DOHH2 (cell line): ENCODE measurements at regions not wholly inside any gene's neighbourhood (a gene's known extent, or its start where the extent isn't known, plus 50 kb on each side); places are given as distances from the start of the nearest gene placed in this dataset.

ENCODE experiments used
- H3F3A ChIP-seq: fragments of 200-600 bp; sonication (generic), shearing (Covaris generic); 2 replicates; pipeline ENCODE4 v1.6.0; 2016; ENCODE audit warnings: antibody characterized with exemption, mild to moderate bottlenecking; ENCODE audit not compliant: control insufficient read depth, insufficient read depth
- H3K27ac ChIP-seq: fragments of 200-600 bp; sonication (generic); 2 replicates; pipeline ENCODE4 v1.5.1; 2014; ENCODE audit warnings: low read depth, mild to moderate bottlenecking, low read length, moderate library complexity
- H3K27me3 ChIP-seq: fragments of 200-600 bp; sonication (generic); 2 replicates; pipeline ENCODE4 v1.6.1; 2014; ENCODE audit warnings: mild to moderate bottlenecking, low read length, mixed read lengths; ENCODE audit not compliant: control insufficient read depth
- H3K36me3 ChIP-seq: fragments of 200-600 bp; sonication (generic); 2 replicates; pipeline ENCODE4 v1.6.1; 2014; ENCODE audit warnings: mild to moderate bottlenecking, low read length, moderate library complexity, mixed read lengths; ENCODE audit not compliant: control insufficient read depth
- H3K4me1 ChIP-seq: fragments of 200-600 bp; sonication (generic); 2 replicates; pipeline ENCODE4 v1.6.1; 2014; ENCODE audit warnings: mild to moderate bottlenecking, low read length, mixed read lengths; ENCODE audit not compliant: control insufficient read depth
- H3K4me2 ChIP-seq: fragments of 200-600 bp; sonication (generic); 2 replicates; pipeline ENCODE4 v1.6.0; 2014; ENCODE audit warnings: mild to moderate bottlenecking, low read length, moderate library complexity
- H3K4me3 ChIP-seq: fragments of 200-600 bp; sonication (generic); 2 replicates; pipeline ENCODE4 v1.5.1; 2014; ENCODE audit warnings: mild to moderate bottlenecking, low read length, mixed read lengths
- H3K79me2 ChIP-seq: fragments of 200-600 bp; sonication (generic); 2 replicates; pipeline ENCODE4 v1.6.1; 2014; ENCODE audit warnings: mild to moderate bottlenecking, low read length, mixed read lengths; ENCODE audit not compliant: control insufficient read depth
- H3K9me2 ChIP-seq: fragments of 200-600 bp; sonication (generic); replicated peaks from 2 replicates; pipeline ENCODE4 v1.6.1; 2014; ENCODE audit warnings: mild to moderate bottlenecking, low read length, mixed read lengths; ENCODE audit not compliant: control insufficient read depth
- H3K9me3 ChIP-seq: fragments of 200-600 bp; sonication (generic); 2 replicates; pipeline ENCODE4 v1.6.1; 2014; ENCODE audit warnings: antibody characterized with exemption, low read length, mixed read lengths; ENCODE audit not compliant: control insufficient read depth, insufficient read depth
- H4K20me1 ChIP-seq: fragments of 200-600 bp; sonication (generic); 2 replicates; pipeline ENCODE4 v1.6.0; 2014; ENCODE audit warnings: low read depth, mild to moderate bottlenecking, antibody characterized with exemption, low read length, moderate library complexity; ENCODE audit not compliant: control insufficient read depth, insufficient read depth
- EZH2phosphoT487 ChIP-seq: fragments of 200-600 bp; sonication (generic); IDR thresholded peaks from 2 replicates; pipeline ENCODE4 v1.6.1; 2017; ENCODE audit warnings: borderline replicate concordance, mild to moderate bottlenecking, antibody characterized with exemption, low read length, moderate library complexity, mixed read lengths
- TF ChIP-seq, protein P1 (sequence below): fragments of 200-600 bp; sonication (generic); IDR thresholded peaks from one replicate; pipeline ENCODE4 v1.5.1; 2014; ENCODE audit warnings: antibody characterized with exemption, mild to moderate bottlenecking, low read depth, low read length; ENCODE audit not compliant: poor library complexity, severe bottlenecking

GRCh38 chr3:22322861-22323260, 571.9 kb upstream of the ZNF385D start:
- H3K27me3 ChIP-seq: no peaks in the 10 kb centered on the region
- H3K9me2 ChIP-seq: no peaks in the 10 kb centered on the region
- H3K27ac ChIP-seq: no peak overlapping the region
- no peaks in the 10 kb centered on the region for H3K79me2 ChIP-seq
- no peaks in the 10 kb centered on the region for H3K9me3 ChIP-seq
- no peaks in the 10 kb centered on the region for H4K20me1 ChIP-seq
- H3K4me3 ChIP-seq: no peak overlapping the region
- no peaks in the 10 kb centered on the region for H3F3A ChIP-seq
- TF ChIP-seq, protein P1, sequence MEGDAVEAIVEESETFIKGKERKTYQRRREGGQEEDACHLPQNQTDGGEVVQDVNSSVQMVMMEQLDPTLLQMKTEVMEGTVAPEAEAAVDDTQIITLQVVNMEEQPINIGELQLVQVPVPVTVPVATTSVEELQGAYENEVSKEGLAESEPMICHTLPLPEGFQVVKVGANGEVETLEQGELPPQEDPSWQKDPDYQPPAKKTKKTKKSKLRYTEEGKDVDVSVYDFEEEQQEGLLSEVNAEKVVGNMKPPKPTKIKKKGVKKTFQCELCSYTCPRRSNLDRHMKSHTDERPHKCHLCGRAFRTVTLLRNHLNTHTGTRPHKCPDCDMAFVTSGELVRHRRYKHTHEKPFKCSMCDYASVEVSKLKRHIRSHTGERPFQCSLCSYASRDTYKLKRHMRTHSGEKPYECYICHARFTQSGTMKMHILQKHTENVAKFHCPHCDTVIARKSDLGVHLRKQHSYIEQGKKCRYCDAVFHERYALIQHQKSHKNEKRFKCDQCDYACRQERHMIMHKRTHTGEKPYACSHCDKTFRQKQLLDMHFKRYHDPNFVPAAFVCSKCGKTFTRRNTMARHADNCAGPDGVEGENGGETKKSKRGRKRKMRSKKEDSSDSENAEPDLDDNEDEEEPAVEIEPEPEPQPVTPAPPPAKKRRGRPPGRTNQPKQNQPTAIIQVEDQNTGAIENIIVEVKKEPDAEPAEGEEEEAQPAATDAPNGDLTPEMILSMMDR: no peak
- TF ChIP-seq EZH2phosphoT487: no peak
- no peak overlapping the region for H3K4me2 ChIP-seq
- no peaks in the 10 kb centered on the region for H3K36me3 ChIP-seq
- H3K4me1 ChIP-seq: no peaks in the 10 kb centered on the region

DNA sequence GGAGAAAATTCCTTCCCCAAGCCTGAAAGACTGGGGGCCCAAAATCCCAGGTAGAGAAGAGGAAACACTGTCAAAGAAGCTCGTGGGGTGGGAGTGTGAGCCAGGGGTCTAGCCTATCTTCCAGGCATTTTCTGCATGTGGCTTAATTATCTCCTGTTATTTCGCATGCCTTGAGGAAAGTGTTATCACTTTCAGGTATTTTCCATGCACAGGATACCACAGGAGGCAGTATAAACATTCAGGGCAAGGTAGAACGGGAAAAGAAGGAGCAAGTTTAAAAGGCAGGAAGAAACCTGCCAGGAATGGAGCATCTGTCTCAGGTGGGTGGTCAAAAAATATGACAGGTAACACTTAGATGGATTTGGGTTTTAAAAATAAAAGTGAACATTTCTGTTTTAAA, 575.3 kb upstream of the ZNF385D start:
- no peak overlapping the region for H3K4me3 ChIP-seq

DNA sequence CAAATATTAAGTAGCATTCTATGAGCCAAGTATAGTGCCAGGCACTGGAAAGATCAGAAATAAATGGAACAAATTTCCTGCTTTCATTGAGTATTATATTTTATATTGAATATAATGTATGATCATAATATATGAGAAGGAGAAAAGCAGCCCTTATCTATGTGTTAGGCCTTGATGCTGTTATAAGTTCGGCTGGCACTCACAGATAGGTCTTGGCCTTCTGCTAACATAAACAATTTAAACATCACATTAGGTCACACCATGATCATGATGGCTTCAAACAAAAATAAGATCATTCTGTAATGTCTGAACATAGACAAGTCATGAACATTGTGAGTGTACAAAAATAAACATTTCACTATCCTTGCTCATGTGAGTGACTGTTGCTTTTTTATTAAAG, 584.0 kb upstream of the ZNF385D start:
- Histone ChIP-seq H3K27ac (no peak overlapping the region), H3K4me1 (no peaks in the 10 kb centered on the region), H3K4me3 (no peak overlapping the region), H3K27me3 (no peaks in the 10 kb centered on the region), H3K9me2 (no peaks in the 10 kb centered on the region), H3K79me2 (no peaks in the 10 kb centered on the region), H3K9me3 (no peaks in the 10 kb centered on the region), H3K4me2 (no peak overlapping the region), H4K20me1 (no peaks in the 10 kb centered on the region), H3K36me3 (no peaks in the 10 kb centered on the region), H3F3A (no peaks in the 10 kb centered on the region)
- TF ChIP-seq EZH2phosphoT487: no peak
- TF ChIP-seq, protein P1: no peak

More for the DNA sequence above, 575.3 kb upstream of the ZNF385D start:
- Histone ChIP-seq H4K20me1 (no peaks in the 10 kb centered on the region), H3K27ac (no peak overlapping the region), H3K27me3 (no peaks in the 10 kb centered on the region), H3K9me2 (no peaks in the 10 kb centered on the region), H3K36me3 (no peaks in the 10 kb centered on the region), H3F3A (no peaks in the 10 kb centered on the region), H3K4me2 (no peak overlapping the region), H3K9me3 (no peaks in the 10 kb centered on the region), H3K79me2 (no peaks in the 10 kb centered on the region), H3K4me1 (no peaks in the 10 kb centered on the region)
- no peak for TF ChIP-seq EZH2phosphoT487
- TF ChIP-seq, protein P1: no peak
